ENCODE measurements at regions not wholly inside any gene's neighbourhood (a gene's known extent, or its start where the extent isn't known, plus 50 kb on each side); places are given as distances from the start of the nearest gene placed in this dataset.
A peak's percentile ranks its signal among the peaks of the same experiment; 100 is the strongest.

DNA sequence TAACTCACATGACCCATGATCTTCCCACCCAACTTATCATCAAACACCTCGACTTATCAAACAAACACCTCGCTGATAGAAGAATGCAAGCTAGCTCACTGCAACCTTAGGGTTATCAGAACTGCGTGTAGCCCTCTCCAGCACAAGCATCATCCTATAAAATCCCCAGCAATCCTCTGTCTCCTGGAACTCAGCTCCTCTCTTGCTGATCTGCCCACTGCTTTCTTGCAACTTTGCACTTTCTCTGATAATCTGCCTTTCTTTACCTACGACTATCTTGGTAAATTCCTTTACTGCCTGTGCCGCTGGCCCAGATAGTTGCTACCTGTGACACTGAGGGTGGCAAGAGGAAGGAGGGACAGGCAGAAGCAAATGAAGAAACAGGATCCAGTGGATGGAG lies 210.9 kb downstream of the ACTR3B start:
- H3K27ac ChIP-seq (ENCODE audit: low read length): no peak overlapping the region
- H3K27me3 ChIP-seq (ENCODE audit: control insufficient read depth, insufficient read depth, low read length): no peaks in the 10 kb centered on the region
- 77% methylated on average over 3 of the region's 5 CpGs for WGBS (ENCODE audit: insufficient coverage)
- no peak for DNase-seq
- no peak overlapping the region for H3K4me3 ChIP-seq (ENCODE audit: low read length)
- no peaks in the 10 kb centered on the region for H3K36me3 ChIP-seq (ENCODE audit: control insufficient read depth, insufficient read depth, low read length)
- no peaks in the 10 kb centered on the region for H3K4me1 ChIP-seq (ENCODE audit: control insufficient read depth, insufficient read depth, low read length)
- peaks cover 9% of the 10 kb centered on the region for H3K9me3 ChIP-seq (replicated peaks; ENCODE audit: control insufficient read depth, low read depth, low read length)

DNA sequence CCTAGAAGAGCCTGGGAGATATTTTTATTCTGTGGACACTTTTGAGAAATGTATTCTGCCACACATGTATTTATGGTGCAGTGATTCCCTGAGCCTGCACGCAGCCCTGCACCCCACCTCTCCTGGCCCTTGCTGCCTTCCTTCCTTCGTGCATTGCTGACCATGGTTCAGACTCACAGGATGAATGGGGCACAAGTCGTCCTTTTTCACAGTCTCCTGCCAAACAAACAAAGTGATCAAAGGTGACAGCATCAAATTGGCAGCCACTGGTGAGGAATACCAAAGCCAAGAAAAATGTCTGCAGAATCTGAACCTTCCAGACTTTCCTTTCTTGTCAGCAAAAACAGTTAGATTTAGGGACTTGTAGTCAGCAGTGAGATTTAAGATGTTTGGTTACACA lies 215.0 kb downstream of the ACTR3B start:
- Histone ChIP-seq H3K9me3 (replicated peaks; ENCODE audit: control insufficient read depth, low read depth, low read length) (no peaks in the 10 kb centered on the region), H3K36me3 (ENCODE audit: control insufficient read depth, insufficient read depth, low read length) (no peaks in the 10 kb centered on the region), H3K27me3 (ENCODE audit: control insufficient read depth, insufficient read depth, low read length) (no peaks in the 10 kb centered on the region), H3K4me3 (ENCODE audit: low read length) (no peak overlapping the region), H3K27ac (ENCODE audit: low read length) (no peak overlapping the region), H3K4me1 (ENCODE audit: control insufficient read depth, insufficient read depth, low read length) (no peaks in the 10 kb centered on the region)
- 0% methylated on average over 2 of the region's 3 CpGs for WGBS (ENCODE audit: insufficient coverage)
- no peak for DNase-seq

DNA sequence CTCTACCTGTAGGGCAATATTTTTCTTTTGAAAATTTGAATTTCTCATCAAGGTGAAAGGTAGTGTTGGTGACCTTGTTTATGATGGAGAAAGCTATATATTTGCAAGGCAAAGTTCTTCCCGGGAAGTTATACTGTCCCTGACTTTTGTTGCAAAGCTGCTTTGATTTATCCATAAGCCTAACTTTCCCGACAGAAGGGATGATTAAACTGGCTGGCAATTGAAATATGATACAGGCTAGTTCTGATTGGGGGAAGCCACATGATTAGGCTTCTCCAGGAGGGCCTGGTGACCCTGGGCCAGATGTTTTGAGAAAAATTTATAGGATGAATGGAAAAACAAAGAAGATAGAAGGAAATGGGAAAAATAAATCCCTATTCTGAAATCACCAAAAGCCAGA lies 215.5 kb downstream of the ACTR3B start:
- no peaks in the 10 kb centered on the region for H3K36me3 ChIP-seq (ENCODE audit: control insufficient read depth, insufficient read depth, low read length)
- H3K27me3 ChIP-seq (ENCODE audit: control insufficient read depth, insufficient read depth, low read length): no peaks in the 10 kb centered on the region
- H3K4me1 ChIP-seq (ENCODE audit: control insufficient read depth, insufficient read depth, low read length): no peaks in the 10 kb centered on the region
- H3K4me3 ChIP-seq (ENCODE audit: low read length): no peak overlapping the region
- WGBS (ENCODE audit: insufficient coverage): no CpG with 5 or more reads among the region's 2 CpGs
- peak; percentile 9 for DNase-seq
- H3K9me3 ChIP-seq (replicated peaks; ENCODE audit: control insufficient read depth, low read depth, low read length): no peaks in the 10 kb centered on the region
- H3K27ac ChIP-seq (ENCODE audit: low read length): no peak overlapping the region

DNA sequence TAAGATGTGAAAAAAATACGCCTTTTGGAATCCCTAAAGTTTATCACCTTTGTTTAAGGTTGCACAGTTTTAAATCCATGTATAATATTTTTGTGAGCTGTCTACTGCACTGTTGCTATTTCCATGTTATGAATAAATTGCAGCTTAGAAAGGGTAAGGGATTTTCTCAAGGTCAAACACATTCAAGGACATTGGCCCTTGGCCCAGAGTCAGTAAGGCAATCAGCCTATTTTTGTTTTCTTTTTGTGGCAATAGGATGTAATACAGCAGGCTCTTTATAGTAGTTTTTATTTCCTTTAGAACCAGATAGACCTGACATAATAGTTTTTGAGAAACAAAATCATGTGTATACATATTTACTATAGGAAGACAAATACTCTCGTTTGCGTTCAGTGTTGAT lies 219.8 kb downstream of the ACTR3B start:
- Histone ChIP-seq H3K4me1 (ENCODE audit: control insufficient read depth, insufficient read depth, low read length) (peaks cover 2% of the 10 kb centered on the region), H3K9me3 (replicated peaks; ENCODE audit: control insufficient read depth, low read depth, low read length) (no peaks in the 10 kb centered on the region), H3K4me3 (ENCODE audit: low read length) (no peak overlapping the region), H3K36me3 (ENCODE audit: control insufficient read depth, insufficient read depth, low read length) (no peaks in the 10 kb centered on the region), H3K27me3 (ENCODE audit: control insufficient read depth, insufficient read depth, low read length) (no peaks in the 10 kb centered on the region), H3K27ac (ENCODE audit: low read length) (no peak overlapping the region)
- DNase-seq: no peak
- WGBS (ENCODE audit: insufficient coverage): no CpG with 5 or more reads among the region's 3 CpGs

DNA sequence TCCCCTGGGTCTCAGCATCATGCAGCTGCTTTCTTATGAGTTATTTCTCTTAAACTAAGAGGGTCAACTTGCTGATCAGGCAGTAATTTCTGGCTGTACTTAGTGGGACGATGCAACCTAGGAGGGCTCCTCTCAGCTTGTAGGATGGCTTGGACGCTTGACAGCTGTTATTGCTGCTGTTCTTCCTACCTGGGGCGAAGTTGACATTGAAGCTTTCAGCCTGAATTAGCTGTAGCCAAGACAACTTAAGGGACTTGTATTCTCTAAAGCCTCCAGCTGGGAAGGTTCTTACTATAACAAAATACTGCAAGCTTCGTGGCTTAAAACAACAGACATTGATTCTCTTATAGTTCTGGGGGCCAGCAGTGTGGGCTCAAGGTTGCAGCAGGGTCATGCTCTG lies 224.9 kb downstream of the ACTR3B start:
- WGBS (ENCODE audit: insufficient coverage): 15% methylated on average over 4 of the region's 4 CpGs
- peak; percentile 78 for DNase-seq

DNA sequence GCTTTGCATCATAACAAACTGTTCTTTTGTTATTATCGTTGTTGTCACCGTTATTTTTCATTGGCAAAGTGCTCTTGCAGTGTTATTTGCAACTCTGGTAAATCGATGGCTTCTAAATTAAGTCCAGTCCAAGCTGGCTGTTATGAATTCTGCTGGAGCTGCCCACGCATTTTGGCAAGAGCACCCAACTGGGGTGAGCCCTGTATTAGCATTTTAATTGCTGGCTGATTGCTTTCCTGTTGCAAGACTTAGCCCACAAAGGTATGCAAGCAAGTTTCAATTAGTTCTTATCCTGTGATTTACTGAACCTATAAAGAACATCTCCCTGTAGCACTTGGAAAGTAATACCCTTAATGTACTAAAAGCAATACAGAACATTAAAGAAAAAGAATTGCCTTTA lies 226.8 kb downstream of the ACTR3B start:
- 45% methylated on average over 4 of the region's 4 CpGs for WGBS (ENCODE audit: insufficient coverage)
- no peak for DNase-seq
- Histone ChIP-seq H3K27ac (ENCODE audit: low read length) (no peak overlapping the region), H3K36me3 (ENCODE audit: control insufficient read depth, insufficient read depth, low read length) (no peaks in the 10 kb centered on the region), H3K4me3 (ENCODE audit: low read length) (no peak overlapping the region), H3K9me3 (replicated peaks; ENCODE audit: control insufficient read depth, low read depth, low read length) (no peaks in the 10 kb centered on the region), H3K27me3 (ENCODE audit: control insufficient read depth, insufficient read depth, low read length) (no peaks in the 10 kb centered on the region), H3K4me1 (ENCODE audit: control insufficient read depth, insufficient read depth, low read length) (peaks cover 2% of the 10 kb centered on the region)

More for the DNA sequence above, 224.9 kb downstream of the ACTR3B start:
- Histone ChIP-seq H3K36me3 (ENCODE audit: control insufficient read depth, insufficient read depth, low read length) (no peaks in the 10 kb centered on the region), H3K4me3 (ENCODE audit: low read length) (no peak overlapping the region), H3K9me3 (replicated peaks; ENCODE audit: control insufficient read depth, low read depth, low read length) (no peaks in the 10 kb centered on the region), H3K4me1 (ENCODE audit: control insufficient read depth, insufficient read depth, low read length) (peaks cover 2% of the 10 kb centered on the region), H3K27ac (ENCODE audit: low read length) (no peak overlapping the region), H3K27me3 (ENCODE audit: control insufficient read depth, insufficient read depth, low read length) (no peaks in the 10 kb centered on the region)

DNA sequence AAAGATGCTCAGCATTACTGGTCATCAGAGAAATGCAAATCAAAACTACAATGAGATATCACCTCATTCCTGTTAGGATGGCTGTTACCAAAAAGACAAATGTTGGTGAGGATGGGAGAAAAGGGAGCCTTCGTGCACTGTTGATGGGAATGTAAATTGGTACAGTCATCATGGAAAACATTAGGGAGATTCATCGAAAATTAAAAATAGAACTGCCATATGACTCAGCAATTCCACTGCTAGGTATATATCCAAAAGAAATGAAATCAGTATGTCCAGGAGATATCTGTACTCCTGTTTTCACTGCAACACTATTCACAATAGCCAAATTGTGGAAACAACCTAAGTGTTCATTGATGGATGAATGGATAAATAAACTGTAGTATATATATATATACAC lies 228.1 kb downstream of the ACTR3B start:
- Histone ChIP-seq H3K36me3 (ENCODE audit: control insufficient read depth, insufficient read depth, low read length) (no peaks in the 10 kb centered on the region), H3K27me3 (ENCODE audit: control insufficient read depth, insufficient read depth, low read length) (no peaks in the 10 kb centered on the region), H3K4me3 (ENCODE audit: low read length) (no peak overlapping the region), H3K27ac (ENCODE audit: low read length) (no peak overlapping the region), H3K9me3 (replicated peaks; ENCODE audit: control insufficient read depth, low read depth, low read length) (no peaks in the 10 kb centered on the region), H3K4me1 (ENCODE audit: control insufficient read depth, insufficient read depth, low read length) (peaks cover 2% of the 10 kb centered on the region)
- DNase-seq: no peak
- no CpG with 5 or more reads among the region's 2 CpGs for WGBS (ENCODE audit: insufficient coverage)

- H3K9me3 ChIP-seq (replicated peaks; ENCODE audit: control insufficient read depth, low read depth, low read length): no peaks in the 10 kb centered on the region
- H3K4me3 ChIP-seq (ENCODE audit: low read length): no peak overlapping the region
- DNase-seq: no peak
- H3K27me3 ChIP-seq (ENCODE audit: control insufficient read depth, insufficient read depth, low read length): no peaks in the 10 kb centered on the region
- no peak overlapping the region for H3K27ac ChIP-seq (ENCODE audit: low read length)
- H3K36me3 ChIP-seq (ENCODE audit: control insufficient read depth, insufficient read depth, low read length): no peaks in the 10 kb centered on the region
- no peaks in the 10 kb centered on the region for H3K4me1 ChIP-seq (ENCODE audit: control insufficient read depth, insufficient read depth, low read length)
- 69% methylated on average over 6 of the region's 8 CpGs for WGBS (ENCODE audit: insufficient coverage)
Measured at GRCh38 chr7:152989889-152990380, 230.4 kb downstream of the ACTR3B start.

DNA sequence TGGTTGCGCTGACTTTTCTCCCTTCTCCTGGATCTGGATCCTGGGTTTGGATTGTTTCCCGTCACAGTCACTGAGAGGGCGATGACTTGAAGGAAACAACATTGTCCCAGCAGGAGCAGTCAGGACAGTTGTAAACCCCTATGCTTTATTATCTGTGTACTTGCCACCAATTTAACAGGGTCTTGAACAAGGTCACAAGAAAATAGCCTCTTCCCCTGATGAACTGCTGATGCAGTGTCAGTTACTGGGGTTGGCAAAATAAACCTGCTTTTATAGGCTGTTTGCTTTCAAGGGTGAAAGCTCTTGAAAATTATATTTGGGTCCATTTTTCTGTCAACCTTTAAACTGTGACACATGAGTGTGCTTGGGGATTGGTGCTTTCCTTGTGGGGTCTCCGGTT lies 238.9 kb downstream of the ACTR3B start:
- Histone ChIP-seq H3K27ac (ENCODE audit: low read length) (no peak overlapping the region), H3K27me3 (ENCODE audit: control insufficient read depth, insufficient read depth, low read length) (no peaks in the 10 kb centered on the region), H3K9me3 (replicated peaks; ENCODE audit: control insufficient read depth, low read depth, low read length) (peaks cover 5% of the 10 kb centered on the region), H3K4me1 (ENCODE audit: control insufficient read depth, insufficient read depth, low read length) (no peaks in the 10 kb centered on the region), H3K36me3 (ENCODE audit: control insufficient read depth, insufficient read depth, low read length) (no peaks in the 10 kb centered on the region), H3K4me3 (ENCODE audit: low read length) (no peak overlapping the region)
- 63% methylated on average over 2 of the region's 4 CpGs for WGBS (ENCODE audit: insufficient coverage)
- no peak for DNase-seq

DNA sequence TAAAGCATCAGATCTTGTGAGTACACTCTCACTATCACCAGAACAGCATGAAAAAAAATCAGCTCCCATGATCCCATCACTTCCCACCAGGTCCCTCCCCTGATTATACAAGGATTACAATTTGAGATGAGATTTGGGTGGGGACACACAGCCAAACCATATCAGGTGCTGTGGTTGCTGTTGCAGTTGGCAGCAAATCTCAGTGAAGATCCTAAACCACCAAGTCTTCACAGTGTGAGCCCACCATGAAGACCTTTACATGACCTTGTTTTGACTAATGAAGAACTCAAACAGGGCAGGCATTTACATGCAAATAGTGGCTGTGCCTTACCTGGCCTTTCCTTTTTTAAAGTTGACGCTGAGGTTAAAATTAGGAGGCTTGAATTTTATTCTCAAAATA lies 242.6 kb downstream of the ACTR3B start:
- Histone ChIP-seq H3K36me3 (ENCODE audit: control insufficient read depth, insufficient read depth, low read length) (no peaks in the 10 kb centered on the region), H3K9me3 (replicated peaks; ENCODE audit: control insufficient read depth, low read depth, low read length) (peaks cover 5% of the 10 kb centered on the region), H3K27ac (ENCODE audit: low read length) (no peak overlapping the region), H3K27me3 (ENCODE audit: control insufficient read depth, insufficient read depth, low read length) (no peaks in the 10 kb centered on the region), H3K4me3 (ENCODE audit: low read length) (no peak overlapping the region), H3K4me1 (ENCODE audit: control insufficient read depth, insufficient read depth, low read length) (no peaks in the 10 kb centered on the region)
- no CpG with 5 or more reads among the region's 1 CpG for WGBS (ENCODE audit: insufficient coverage)
- no peak for DNase-seq

DNA sequence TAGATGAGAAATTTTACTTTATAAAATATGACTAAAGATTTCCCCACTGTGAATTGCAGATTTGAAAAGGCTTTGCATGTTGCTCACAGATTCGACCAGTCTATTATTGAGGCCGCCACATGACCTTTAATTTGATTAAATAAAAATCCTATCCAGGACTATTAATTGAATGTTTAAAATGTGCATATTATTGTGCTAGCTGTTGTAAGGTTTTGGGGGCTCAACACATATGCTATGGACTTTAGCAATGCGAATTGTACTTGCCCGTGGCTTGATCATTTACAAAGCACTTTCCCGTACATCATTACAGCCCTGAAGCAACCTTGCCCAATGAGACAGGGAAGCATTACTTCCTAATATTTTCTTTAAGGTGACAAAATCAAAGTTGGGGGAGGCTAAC lies 243.0 kb downstream of the ACTR3B start:
- Histone ChIP-seq H3K9me3 (replicated peaks; ENCODE audit: control insufficient read depth, low read depth, low read length) (peaks cover 5% of the 10 kb centered on the region), H3K4me3 (ENCODE audit: low read length) (no peak overlapping the region), H3K27ac (ENCODE audit: low read length) (no peak overlapping the region), H3K27me3 (ENCODE audit: control insufficient read depth, insufficient read depth, low read length) (no peaks in the 10 kb centered on the region), H3K36me3 (ENCODE audit: control insufficient read depth, insufficient read depth, low read length) (no peaks in the 10 kb centered on the region), H3K4me1 (ENCODE audit: control insufficient read depth, insufficient read depth, low read length) (no peaks in the 10 kb centered on the region)
- no CpG with 5 or more reads among the region's 5 CpGs for WGBS (ENCODE audit: insufficient coverage)
- no peak for DNase-seq
